Vagina (tissue), 2 donors: ENCODE measurements at regions not wholly inside any gene's neighbourhood (a gene's known extent, or its start where the extent isn't known, plus 50 kb on each side); places are given as distances from the start of the nearest gene placed in this dataset.

Experiments used
- POLR2A ChIP-seq, 2 donors: fragments of 450-650 bp; IDR thresholded peaks; one replicate each; pipeline ENCODE4 v1.6.1; 2017; ENCODE audit warnings: antibody characterized with exemption in 2 of 2, mild to moderate bottlenecking in 2 of 2, moderate library complexity in 2 of 2
- TF ChIP-seq, protein P1 (sequence below), 3 experiments: fragments of 450-650 bp in 2 of 3; fragments of 200-600 bp in 1 of 3; sonication (generic) in 1 of 3; IDR thresholded peaks; one replicate each; pipeline ENCODE4 v1.5.1; 2017 to 2019; ENCODE audit warnings: antibody characterized with exemption in 3 of 3, mild to moderate bottlenecking in 2 of 3, moderate library complexity in 2 of 3

DNA sequence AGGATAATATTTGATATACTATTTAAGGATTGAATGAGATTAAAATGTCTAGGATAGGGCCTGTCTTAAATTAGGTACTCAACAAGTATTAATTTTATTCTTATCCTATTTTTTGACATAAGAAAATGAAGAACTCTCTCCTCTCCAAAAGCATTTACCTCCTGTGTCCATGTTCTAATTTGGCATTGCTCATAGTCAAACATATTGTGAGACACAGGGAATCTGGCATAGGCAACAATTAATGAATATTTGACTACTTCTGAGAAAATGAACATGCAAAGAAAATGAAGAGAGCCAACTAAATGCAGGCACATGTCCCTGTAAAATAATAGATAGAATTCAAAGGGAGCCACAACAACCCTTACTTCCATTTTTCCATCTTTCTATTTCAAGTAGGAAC, 198.5 kb upstream of the C11orf87 start:
- TF ChIP-seq, protein P1, sequence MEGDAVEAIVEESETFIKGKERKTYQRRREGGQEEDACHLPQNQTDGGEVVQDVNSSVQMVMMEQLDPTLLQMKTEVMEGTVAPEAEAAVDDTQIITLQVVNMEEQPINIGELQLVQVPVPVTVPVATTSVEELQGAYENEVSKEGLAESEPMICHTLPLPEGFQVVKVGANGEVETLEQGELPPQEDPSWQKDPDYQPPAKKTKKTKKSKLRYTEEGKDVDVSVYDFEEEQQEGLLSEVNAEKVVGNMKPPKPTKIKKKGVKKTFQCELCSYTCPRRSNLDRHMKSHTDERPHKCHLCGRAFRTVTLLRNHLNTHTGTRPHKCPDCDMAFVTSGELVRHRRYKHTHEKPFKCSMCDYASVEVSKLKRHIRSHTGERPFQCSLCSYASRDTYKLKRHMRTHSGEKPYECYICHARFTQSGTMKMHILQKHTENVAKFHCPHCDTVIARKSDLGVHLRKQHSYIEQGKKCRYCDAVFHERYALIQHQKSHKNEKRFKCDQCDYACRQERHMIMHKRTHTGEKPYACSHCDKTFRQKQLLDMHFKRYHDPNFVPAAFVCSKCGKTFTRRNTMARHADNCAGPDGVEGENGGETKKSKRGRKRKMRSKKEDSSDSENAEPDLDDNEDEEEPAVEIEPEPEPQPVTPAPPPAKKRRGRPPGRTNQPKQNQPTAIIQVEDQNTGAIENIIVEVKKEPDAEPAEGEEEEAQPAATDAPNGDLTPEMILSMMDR (IDR thresholded peaks at IDR 0.05) = no peak
- TF ChIP-seq POLR2A (IDR thresholded peaks at IDR 0.05) = no peak
